ENCODE measurements at regions not wholly inside any gene's neighbourhood (a gene's known extent, or its start where the extent isn't known, plus 50 kb on each side); places are given as distances from the start of the nearest gene placed in this dataset.

- no peak for TF ChIP-seq SPI1 (IDR thresholded peaks at IDR 0.05; ENCODE audit: borderline replicate concordance, low read depth)
- TF ChIP-seq GABPA (IDR thresholded peaks at IDR 0.05; ENCODE audit: low read depth) = no peak
- TF ChIP-seq, protein P1, sequence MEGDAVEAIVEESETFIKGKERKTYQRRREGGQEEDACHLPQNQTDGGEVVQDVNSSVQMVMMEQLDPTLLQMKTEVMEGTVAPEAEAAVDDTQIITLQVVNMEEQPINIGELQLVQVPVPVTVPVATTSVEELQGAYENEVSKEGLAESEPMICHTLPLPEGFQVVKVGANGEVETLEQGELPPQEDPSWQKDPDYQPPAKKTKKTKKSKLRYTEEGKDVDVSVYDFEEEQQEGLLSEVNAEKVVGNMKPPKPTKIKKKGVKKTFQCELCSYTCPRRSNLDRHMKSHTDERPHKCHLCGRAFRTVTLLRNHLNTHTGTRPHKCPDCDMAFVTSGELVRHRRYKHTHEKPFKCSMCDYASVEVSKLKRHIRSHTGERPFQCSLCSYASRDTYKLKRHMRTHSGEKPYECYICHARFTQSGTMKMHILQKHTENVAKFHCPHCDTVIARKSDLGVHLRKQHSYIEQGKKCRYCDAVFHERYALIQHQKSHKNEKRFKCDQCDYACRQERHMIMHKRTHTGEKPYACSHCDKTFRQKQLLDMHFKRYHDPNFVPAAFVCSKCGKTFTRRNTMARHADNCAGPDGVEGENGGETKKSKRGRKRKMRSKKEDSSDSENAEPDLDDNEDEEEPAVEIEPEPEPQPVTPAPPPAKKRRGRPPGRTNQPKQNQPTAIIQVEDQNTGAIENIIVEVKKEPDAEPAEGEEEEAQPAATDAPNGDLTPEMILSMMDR (IDR thresholded peaks at IDR 0.05; ENCODE audit: insufficient read depth, low read length) = no peak
- TF ChIP-seq POLR2AphosphoS5 (IDR thresholded peaks at IDR 0.05; ENCODE audit: low read depth) = no peak
- TF ChIP-seq, protein P2, sequence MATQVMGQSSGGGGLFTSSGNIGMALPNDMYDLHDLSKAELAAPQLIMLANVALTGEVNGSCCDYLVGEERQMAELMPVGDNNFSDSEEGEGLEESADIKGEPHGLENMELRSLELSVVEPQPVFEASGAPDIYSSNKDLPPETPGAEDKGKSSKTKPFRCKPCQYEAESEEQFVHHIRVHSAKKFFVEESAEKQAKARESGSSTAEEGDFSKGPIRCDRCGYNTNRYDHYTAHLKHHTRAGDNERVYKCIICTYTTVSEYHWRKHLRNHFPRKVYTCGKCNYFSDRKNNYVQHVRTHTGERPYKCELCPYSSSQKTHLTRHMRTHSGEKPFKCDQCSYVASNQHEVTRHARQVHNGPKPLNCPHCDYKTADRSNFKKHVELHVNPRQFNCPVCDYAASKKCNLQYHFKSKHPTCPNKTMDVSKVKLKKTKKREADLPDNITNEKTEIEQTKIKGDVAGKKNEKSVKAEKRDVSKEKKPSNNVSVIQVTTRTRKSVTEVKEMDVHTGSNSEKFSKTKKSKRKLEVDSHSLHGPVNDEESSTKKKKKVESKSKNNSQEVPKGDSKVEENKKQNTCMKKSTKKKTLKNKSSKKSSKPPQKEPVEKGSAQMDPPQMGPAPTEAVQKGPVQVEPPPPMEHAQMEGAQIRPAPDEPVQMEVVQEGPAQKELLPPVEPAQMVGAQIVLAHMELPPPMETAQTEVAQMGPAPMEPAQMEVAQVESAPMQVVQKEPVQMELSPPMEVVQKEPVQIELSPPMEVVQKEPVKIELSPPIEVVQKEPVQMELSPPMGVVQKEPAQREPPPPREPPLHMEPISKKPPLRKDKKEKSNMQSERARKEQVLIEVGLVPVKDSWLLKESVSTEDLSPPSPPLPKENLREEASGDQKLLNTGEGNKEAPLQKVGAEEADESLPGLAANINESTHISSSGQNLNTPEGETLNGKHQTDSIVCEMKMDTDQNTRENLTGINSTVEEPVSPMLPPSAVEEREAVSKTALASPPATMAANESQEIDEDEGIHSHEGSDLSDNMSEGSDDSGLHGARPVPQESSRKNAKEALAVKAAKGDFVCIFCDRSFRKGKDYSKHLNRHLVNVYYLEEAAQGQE (IDR thresholded peaks at IDR 0.05; ENCODE audit: insufficient replicate concordance, low read depth) = no peak
- Histone ChIP-seq H3K27me3 (ENCODE audit: insufficient read depth, poor library complexity, severe bottlenecking) (no peaks in the 10 kb centered on the region), H3K4me3 (replicated peaks; ENCODE audit: insufficient read depth, low read length) (no peak overlapping the region), H3K27ac (replicated peaks) (no peak overlapping the region)
- no peak for DNase-seq (ENCODE audit: low read depth in 1 of 2, low spot score in 1 of 2)
Measured at GRCh38 chr2:34789169-34789568, 1190.1 kb upstream of the FAM98A start.

DNA sequence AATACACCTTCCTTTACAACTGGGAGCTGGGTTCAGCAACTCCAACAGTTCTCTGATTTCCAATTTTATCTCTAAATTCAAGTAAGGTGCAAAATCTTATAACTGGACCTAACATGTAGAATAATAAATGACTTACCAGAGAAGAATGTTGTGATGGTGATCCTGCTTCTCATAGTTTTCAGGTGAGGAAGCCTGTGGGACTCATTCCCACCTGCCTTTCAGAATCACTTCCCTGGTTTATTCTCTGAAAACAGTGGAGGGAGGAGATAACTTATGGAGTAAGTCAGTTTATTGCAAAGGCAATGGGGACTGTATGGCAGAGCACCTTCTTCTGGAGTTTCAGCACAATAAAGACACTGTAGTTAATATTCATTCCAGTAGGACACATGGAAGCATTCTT, 1188.2 kb upstream of the FAM98A start:
- TF ChIP-seq, protein P1 (IDR thresholded peaks at IDR 0.05; ENCODE audit: insufficient read depth, low read length) = no peak
- TF ChIP-seq, protein P2 (IDR thresholded peaks at IDR 0.05; ENCODE audit: insufficient replicate concordance, low read depth) = no peak
- no peak for TF ChIP-seq SPI1 (IDR thresholded peaks at IDR 0.05; ENCODE audit: borderline replicate concordance, low read depth)
- TF ChIP-seq POLR2AphosphoS5 (IDR thresholded peaks at IDR 0.05; ENCODE audit: low read depth) = no peak
- TF ChIP-seq GABPA (IDR thresholded peaks at IDR 0.05; ENCODE audit: low read depth) = no peak
- Histone ChIP-seq H3K4me3 (replicated peaks; ENCODE audit: insufficient read depth, low read length) (no peak overlapping the region), H3K27ac (replicated peaks) (no peak overlapping the region), H3K27me3 (ENCODE audit: insufficient read depth, poor library complexity, severe bottlenecking) (no peaks in the 10 kb centered on the region)
- no peak for DNase-seq (ENCODE audit: low read depth in 1 of 2, low spot score in 1 of 2)

DNA sequence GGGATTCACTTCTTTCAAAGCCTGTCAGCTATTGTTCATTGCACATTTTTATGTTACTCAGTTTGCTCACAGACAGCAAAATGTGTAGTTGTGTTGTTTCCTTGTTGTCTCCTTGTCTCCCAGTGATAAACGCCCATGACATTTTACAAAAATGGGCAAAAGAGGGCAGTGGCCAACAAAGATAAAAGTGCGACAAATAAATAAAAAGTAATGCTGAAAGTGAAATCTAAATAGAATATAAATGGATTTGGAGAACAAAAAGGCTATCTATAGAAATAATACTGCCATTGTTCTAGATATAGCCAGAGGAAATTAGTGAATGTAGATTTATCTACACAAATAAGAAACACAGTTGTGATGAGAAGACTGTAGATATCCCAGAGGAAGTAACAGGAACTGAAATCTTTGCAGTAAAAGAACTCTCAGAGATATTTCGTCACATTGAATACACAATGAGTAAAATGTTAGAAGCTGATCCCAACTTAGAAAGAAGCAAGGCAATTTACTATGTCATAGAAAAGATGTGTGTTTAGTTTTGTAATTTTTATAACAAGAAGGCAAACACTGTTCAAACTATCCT, 1186.2 kb upstream of the FAM98A start:
- TF ChIP-seq SPI1 (IDR thresholded peaks at IDR 0.05; ENCODE audit: borderline replicate concordance, low read depth) (no peak), POLR2AphosphoS5 (IDR thresholded peaks at IDR 0.05; ENCODE audit: low read depth) (no peak), GABPA (IDR thresholded peaks at IDR 0.05; ENCODE audit: low read depth) (no peak)
- TF ChIP-seq, protein P2 (IDR thresholded peaks at IDR 0.05; ENCODE audit: insufficient replicate concordance, low read depth) = no peak
- TF ChIP-seq, protein P1 (IDR thresholded peaks at IDR 0.05; ENCODE audit: insufficient read depth, low read length) = no peak
- H3K4me3 ChIP-seq (replicated peaks; ENCODE audit: insufficient read depth, low read length) = no peak overlapping the region
- no peaks in the 10 kb centered on the region for H3K27me3 ChIP-seq (ENCODE audit: insufficient read depth, poor library complexity, severe bottlenecking)
- DNase-seq (ENCODE audit: low read depth in 1 of 2, low spot score in 1 of 2) = no peak
- H3K27ac ChIP-seq (replicated peaks) = no peak overlapping the region

Measured in HL-60 (cell line).